GM18520 (cell line): ENCODE measurements at regions not wholly inside any gene's neighbourhood (a gene's known extent, or its start where the extent isn't known, plus 50 kb on each side); places are given as distances from the start of the nearest gene placed in this dataset.
"Not testable (repeated sequence)": the region's sequence is repeated elsewhere in the genome, so short reads cannot be mapped to it uniquely, and the experiment has no call there.

ENCODE experiments used
- ATAC-seq: cut with Tn5 transposase; IDR thresholded peaks from one replicate; pipeline ENCODE4 v1.9.1; 2021; ENCODE audit not compliant: unreplicated experiment

GRCh38 chr20:48411919-48412522 is 415.8 kb downstream of the PREX1 start:
- ATAC-seq = no peak

DNA sequence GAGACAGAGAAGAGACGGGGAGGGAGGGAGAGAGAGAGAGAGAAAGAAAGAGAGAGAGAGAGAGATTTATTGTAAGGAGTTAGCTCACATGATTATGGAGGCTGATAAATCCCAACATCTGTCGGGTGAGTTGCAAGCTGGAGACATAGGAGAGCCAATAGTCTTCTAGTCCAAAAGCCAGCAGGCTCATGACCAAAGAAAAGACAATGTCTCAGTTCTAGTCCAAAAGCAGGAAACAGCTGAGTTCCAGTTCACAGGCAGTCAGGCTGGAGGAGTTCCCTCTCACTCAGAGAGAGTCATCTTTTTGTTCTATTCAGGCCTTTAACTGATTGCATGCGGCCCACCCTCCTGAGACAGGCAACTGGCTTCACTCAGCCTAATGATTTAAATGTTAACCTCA is 416.6 kb downstream of the PREX1 start:
- ATAC-seq = no peak

GRCh38 chr20:48409055-48409615 is 418.7 kb downstream of the PREX1 start:
- ATAC-seq = no peak

- ATAC-seq = no peak
Measured at GRCh38 chr20:48407710-48408109, 420.1 kb downstream of the PREX1 start.

DNA sequence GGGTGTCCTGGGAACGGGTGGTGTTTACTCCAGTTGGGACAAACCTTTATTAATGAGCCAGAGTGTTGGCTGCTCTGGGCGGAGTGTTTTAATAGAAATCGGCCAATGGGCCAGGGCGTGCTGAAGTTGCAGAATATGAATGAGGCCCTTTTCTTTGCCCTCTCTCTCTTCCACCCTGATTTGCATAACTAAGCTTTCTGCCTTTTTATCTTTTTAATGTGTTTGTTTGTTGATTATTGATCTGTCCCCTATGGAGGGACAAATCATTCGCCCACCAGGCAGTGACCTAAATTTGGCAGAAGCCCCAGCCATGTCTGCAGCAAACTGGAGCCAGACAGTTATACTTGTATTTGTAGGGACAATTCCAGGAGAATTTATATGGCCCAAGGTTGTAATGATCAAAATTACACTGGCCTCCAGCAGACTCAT is 420.9 kb downstream of the PREX1 start:
- ATAC-seq = no peak

DNA sequence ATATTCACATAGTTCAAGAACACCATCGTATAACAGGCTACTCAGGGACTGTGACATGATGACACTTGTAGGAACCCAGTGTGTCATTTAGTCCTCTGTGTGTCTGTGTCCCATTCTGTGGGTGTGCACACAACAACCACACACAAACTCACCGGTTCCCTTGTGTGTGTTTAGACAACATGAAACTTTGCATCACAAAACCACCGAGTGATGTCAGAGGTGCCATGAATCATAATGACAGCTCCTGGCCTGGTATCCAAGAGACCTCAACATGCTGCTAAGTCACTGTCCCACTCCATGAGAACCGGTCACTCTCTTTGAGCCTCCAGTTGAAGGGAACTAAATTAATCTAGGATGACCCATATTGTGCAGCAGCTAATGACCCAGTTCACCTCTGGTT is 421.3 kb downstream of the PREX1 start:
- ATAC-seq = no peak

GRCh38 chr20:48405909-48406308 is 421.9 kb downstream of the PREX1 start:
- no peak for ATAC-seq

DNA sequence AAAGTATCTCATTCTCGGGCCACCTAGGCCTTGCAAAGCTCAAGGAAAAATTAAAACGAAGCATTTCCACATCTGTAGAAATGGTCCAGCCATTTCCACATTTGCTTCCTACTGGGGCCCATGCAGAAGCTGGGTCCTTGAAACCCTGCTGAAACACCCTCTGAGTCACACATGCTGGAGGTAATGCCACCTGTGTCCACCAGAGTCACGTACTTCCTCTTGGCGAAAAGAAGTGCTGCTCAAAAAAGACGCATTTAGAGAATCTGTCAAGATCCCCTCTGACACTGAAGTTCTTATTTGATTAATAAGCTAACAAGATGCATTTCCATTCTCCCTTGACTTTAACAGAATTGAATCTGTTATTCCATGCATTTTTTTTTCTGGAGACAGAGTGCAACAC is 423.2 kb downstream of the PREX1 start:
- ATAC-seq = no peak

DNA sequence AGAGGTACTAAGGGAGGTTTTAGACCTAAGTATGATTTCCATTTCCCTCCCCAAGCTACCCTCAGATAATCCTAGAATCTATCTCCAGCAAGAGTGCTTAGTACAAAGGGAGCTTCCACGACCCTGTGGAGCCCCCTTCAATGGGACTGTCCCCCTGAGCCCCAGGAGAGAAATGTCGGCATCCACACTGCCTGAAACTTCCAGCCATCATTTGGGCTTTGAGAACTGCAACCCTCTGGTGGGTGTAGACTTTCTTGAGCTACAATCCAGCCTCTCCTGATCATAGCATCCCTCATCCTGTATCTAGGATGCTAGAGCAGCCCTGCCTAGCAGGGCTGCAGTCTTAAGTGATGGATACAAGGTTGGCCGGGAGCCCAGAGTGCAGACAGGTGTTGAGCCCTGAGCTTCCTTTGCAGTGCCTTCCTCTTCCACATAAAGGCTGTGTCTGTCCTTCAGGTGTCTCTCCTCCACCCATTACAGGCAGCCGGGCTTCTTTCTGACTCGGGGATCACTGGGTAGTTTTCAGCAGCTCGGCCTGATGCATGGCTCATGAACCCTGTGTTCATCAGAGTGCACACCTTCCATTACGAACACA is 424.5 kb downstream of the PREX1 start:
- ATAC-seq = no peak

DNA sequence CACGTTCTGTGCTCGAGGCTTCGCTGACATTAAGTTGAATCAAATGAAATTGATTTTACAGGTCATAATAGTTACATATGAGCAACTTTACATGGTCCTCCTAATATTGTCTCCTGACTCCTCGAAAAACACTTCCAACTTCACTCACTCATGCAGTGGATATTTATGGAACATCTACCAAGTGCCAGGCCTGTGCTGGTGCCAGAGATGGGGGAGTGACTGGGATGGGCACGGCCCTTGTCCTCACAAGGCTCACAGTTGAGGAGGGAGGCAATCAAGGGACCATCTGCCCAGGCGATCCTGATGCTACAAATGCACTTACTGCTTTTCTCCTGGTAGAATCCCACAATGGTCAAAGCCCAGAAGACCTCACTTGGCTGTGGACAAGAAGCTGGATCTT is 426.4 kb downstream of the PREX1 start:
- ATAC-seq = no peak

- ATAC-seq = no peak
Measured at GRCh38 chr20:48400009-48400408, 427.8 kb downstream of the PREX1 start.

DNA sequence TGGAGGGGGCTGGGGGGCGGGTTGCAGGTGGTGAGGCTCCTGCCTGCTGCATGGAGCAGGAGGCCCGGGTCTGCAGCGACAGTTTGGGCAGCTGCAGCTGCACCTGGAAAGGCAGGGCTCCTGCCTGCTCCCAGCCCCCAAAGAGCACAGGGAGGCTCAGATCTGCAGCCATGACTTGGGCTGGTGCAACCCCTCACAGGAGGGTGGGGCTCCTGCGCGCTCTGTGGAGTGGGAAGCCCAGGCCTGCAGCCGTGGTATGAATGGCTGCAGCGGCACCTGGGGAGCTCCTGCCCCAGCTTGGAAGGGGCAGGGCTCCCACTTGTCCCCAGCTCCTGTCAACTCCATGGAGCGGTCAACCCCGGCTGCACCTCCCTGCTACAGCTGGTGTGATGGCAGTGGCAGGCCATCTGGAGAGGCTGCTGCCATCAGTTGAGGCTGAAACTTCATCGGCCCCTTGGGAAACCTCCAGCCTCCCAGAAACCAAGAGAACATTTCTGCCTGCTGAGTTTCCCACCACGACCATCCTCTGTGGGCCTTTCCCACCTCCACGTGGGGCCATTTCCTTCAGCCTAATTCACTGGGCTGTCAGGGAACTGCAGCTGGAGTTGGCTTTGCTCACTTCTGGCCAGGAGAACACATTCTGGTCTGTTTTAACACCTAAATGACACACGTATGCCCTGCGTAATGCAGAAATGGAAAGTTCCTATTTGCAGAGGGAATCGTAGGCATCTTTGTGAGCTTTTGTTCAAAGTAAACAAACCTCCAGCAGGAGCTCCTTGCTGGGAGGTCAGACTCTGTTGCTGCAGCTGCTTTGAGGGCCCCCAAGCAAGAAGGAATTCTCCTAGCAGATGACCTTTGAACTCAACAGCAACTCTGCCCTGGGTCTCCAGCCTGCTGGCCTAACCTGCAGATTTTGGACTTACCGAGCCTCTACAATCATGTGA is 429.0 kb downstream of the PREX1 start:
- no peak for ATAC-seq

DNA sequence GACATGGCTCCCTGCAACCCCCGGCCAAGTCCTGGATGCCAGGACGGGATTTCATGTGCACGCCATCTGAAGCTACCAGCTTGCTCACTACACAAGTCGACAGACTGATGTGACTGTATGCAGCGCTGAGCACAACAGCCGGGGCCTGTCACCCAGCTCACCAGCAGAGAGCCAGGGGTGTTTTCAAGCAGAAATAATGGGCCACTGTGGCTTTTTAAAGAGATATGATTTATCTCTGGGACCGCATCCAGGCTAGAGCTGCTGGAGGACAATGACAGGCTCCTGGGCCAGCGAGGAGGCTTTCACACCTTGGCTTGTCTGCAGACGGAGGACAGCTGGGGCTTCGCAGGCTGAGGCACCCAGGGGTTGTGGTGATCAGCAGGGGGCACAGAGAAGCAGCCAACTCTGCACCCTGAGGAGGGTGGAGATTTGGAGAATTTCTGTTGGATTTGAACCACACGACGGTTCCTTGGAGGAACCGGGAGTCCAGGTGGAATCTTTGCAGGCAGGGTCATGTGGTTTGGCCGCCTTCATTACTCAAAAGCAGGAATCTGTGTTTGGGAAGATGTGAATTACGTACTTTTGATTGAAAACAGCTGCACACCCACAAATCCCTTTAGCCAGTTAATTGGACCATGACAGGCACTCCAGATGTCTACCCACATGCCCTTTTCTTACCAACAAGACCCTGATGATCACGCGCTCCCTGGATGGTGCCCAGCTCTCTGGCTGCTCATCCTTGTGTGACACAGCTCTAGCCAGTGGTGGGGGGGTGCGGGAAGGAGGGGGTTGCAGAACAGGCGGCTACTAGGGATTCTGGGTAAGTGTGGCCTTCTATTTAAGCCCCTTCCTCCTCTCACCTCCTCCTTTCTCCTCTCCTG is 430.6 kb downstream of the PREX1 start:
- not testable (repeated sequence) for ATAC-seq

GRCh38 chr20:48395816-48396546 is 431.8 kb downstream of the PREX1 start:
- ATAC-seq = no peak

GRCh38 chr20:48394415-48395081 is 433.3 kb downstream of the PREX1 start:
- ATAC-seq = no peak

DNA sequence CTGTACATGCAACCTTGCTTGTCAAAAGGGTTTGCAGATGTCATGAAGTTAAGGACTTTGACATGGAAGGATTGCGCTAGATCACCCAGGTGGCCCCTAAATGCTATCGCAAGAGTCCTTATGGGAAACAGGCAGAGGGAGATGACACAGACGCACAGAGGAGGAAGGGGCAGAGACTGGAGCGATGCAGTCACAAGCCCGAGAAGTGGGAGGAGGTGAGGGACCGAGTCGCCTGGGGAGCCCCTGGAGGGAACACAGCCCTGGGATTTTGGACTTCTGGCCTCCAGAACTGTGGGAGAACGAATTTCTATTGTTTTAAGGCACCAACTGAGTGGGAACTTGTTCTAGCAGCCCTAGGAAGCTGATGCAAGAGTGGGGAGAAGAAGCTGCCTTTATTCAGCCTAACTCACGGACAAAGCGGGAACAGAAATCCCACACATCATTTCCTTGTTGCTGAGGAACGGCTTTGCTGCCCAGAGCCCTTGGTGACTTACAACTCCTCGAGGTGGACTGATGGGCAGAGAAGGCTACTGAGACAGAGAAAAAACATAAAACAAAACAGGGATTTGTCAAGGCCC is 434.0 kb downstream of the PREX1 start:
- no peak for ATAC-seq

- ATAC-seq = no peak
Measured at GRCh38 chr20:48393311-48393685, 434.5 kb downstream of the PREX1 start.

DNA sequence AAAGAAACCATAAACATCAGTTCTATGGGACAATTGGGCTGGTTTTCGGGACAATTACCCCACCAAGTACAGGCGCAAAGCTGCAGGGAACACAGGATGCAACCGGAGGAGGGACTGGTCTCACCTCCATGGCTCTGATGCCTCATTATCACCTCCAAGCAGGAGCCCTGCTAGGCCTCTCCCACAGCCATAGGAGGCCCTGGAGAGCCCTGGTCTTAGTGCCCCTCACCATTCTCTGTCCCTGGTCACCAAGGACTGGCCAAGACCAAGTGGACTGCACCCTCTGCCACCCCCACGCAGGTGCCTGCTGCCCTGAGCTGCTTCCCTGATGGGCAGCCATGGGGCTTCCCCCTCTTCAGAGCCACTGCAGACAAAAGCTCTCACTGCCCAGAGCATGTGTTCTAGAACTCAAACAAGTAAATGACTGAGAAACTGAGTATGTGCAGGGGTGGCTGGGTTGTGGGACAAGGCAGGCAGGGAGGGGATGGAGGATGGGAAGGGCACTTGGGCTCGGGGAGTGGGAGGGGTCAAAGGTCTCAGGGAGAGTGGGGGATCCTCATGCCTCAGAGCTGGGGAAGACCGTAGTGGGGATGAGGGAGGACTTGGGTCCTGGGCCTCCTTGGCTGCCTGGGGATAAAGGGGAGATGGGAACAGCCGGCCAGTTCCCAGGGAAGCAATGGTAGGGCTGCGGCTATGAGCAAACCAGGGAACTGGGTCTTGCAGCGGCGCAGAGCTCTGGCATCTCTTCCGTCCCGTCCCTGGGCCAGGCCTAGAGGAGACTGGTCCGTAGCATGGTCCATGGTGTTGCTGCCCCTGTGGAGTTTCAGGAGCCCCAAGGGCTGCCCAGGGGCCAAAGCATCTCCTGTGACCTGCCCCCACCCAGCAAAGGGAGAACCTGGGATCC is 435.1 kb downstream of the PREX1 start:
- no peak for ATAC-seq
